ENCODE measurements at regions not wholly inside any gene's neighbourhood (a gene's known extent, or its start where the extent isn't known, plus 50 kb on each side); places are given as distances from the start of the nearest gene placed in this dataset.

GRCh38 chr18:29184654-29185053, 1007.7 kb upstream of the CDH2 start (continued):
- TF ChIP-seq, protein P1, sequence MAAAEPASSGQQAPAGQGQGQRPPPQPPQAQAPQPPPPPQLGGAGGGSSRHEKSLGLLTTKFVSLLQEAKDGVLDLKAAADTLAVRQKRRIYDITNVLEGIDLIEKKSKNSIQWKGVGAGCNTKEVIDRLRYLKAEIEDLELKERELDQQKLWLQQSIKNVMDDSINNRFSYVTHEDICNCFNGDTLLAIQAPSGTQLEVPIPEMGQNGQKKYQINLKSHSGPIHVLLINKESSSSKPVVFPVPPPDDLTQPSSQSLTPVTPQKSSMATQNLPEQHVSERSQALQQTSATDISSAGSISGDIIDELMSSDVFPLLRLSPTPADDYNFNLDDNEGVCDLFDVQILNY (CRISPR knock-in tag; conservative IDR thresholded peaks at IDR 0.05): no peak

GRCh38 chr18:29181151-29181901, 1004.4 kb upstream of the CDH2 start:
- H3K4me2 ChIP-seq (ENCODE audit: low read depth, low read length): no peak overlapping the region
- no TSS peak for BruUV-seq (replicated peaks)
- no peak overlapping the region for H3K27ac ChIP-seq (ENCODE audit: extremely low read length, insufficient read depth, low read length)
- TF ChIP-seq GZF1 (CRISPR knock-in tag; IDR thresholded peaks at IDR 0.05) (no peak), ZNF574 (CRISPR knock-in tag; IDR thresholded peaks at IDR 0.05) (no peak), ELF4 (CRISPR knock-in tag; IDR thresholded peaks at IDR 0.05; ENCODE audit: borderline replicate concordance) (no peak), PRPF4 (IDR thresholded peaks at IDR 0.05; ENCODE audit: low read depth, low read length, poor library complexity, severe bottlenecking) (no peak), CTCF (CRISPR knock-in tag; IDR thresholded peaks at IDR 0.05) (no peak), IRX3 (CRISPR knock-in tag; IDR thresholded peaks at IDR 0.05; ENCODE audit: borderline replicate concordance, low read depth) (no peak), NCOR1 (IDR thresholded peaks at IDR 0.05; ENCODE audit: borderline replicate concordance, low read length) (no peak), AHDC1 (CRISPR knock-in tag; IDR thresholded peaks at IDR 0.05; ENCODE audit: borderline replicate concordance) (no peak), ZSCAN25 (CRISPR knock-in tag; IDR thresholded peaks at IDR 0.05) (no peak)

More at GRCh38 chr18:29181151-29181901, 1004.4 kb upstream of the CDH2 start:
- H3K36me3 ChIP-seq (replicated peaks in 1 of 2; ENCODE audit: control insufficient read depth in 1 of 2, insufficient read depth in 2 of 2, low read length in 2 of 2): no peaks in the 10 kb centered on the region
- POLR2A ChIA-PET: no interaction called here
- no peaks in the 10 kb centered on the region for H3K79me2 ChIP-seq (ENCODE audit: insufficient read depth, low read length)
- intact Hi-C loops (cut with micrococcal nuclease; ENCODE audit: unreplicated experiment) (no loop called here), in situ Hi-C loops (cut with HindIII; ENCODE audit: extremely low pct_ligation_motif_present, low pct_unique_long_range_greater_than_20kb) (no loop called here)
- ATAC-seq (no peak), FAIRE-seq (no peak), DNase-seq (ENCODE audit: low spot score) (no peak)
- no peak overlapping the region for H2AFZ ChIP-seq (ENCODE audit: low read length)
- CTCF ChIA-PET (ENCODE audit: low intra/inter-chr PET ratio, low total read pairs): no interaction called here
- no peak overlapping the region for H3K4me3 ChIP-seq (replicated peaks in 1 of 3; ENCODE audit: insufficient read depth in 1 of 3, low read depth in 2 of 3, low read length in 3 of 3)
- no peaks in the 10 kb centered on the region for H3K9me3 ChIP-seq (ENCODE audit: low read length)
- WGBS (ENCODE audit: low lambda C conversion rate): 1% methylated on average over 3 of the region's 3 CpGs
- no peak overlapping the region for H3K9ac ChIP-seq (ENCODE audit: insufficient read depth, low read depth, low read length)
- no peaks in the 10 kb centered on the region for H3K4me1 ChIP-seq (ENCODE audit: insufficient read depth, low read length)
- H3K27me3 ChIP-seq (ENCODE audit: control insufficient read depth in 1 of 2, insufficient read depth in 2 of 2, low read length in 2 of 2): no peaks in the 10 kb centered on the region
- no peaks in the 10 kb centered on the region for H4K20me1 ChIP-seq (ENCODE audit: insufficient read depth, low read length)
